ENCODE measurements at regions not wholly inside any gene's neighbourhood (a gene's known extent, or its start where the extent isn't known, plus 50 kb on each side); places are given as distances from the start of the nearest gene placed in this dataset.

GRCh38 chr1:229984992-229985612 is 81.9 kb upstream of the GALNT2 start:
- TF ChIP-seq EZH2phosphoT487 (IDR thresholded peaks at IDR 0.05; ENCODE audit: insufficient read depth, low read depth) (no peak), EZH2 (IDR thresholded peaks at IDR 0.05; ENCODE audit: insufficient read depth, poor library complexity, severe bottlenecking) (no peak)

Data from GM23248 (cell line).